ENCODE measurements at regions not wholly inside any gene's neighbourhood (a gene's known extent, or its start where the extent isn't known, plus 50 kb on each side); places are given as distances from the start of the nearest gene placed in this dataset.
A peak's percentile ranks its signal among the peaks of the same experiment; 100 is the strongest.
"Not testable (repeated sequence)": the region's sequence is repeated elsewhere in the genome, so short reads cannot be mapped to it uniquely, and the experiment has no call there.

GRCh38 chr7:66413379-66414114 lies 208.4 kb downstream of the TPST1 start:
- DNase-seq, result peak in 55 of 56 donors; percentile 31 to 92 (median 82)

GRCh38 chr7:66415659-66416265 lies 210.6 kb downstream of the TPST1 start:
- DNase-seq, result no peak

- DNase-seq, result no peak
Measured at GRCh38 chr7:66418537-66418936, 210.1 kb upstream of the KCTD7 start.

- DNase-seq, result no peak
Measured at GRCh38 chr7:66419210-66419609, 209.5 kb upstream of the KCTD7 start.

GRCh38 chr7:66421830-66422475 lies 206.7 kb upstream of the KCTD7 start:
- DNase-seq, result no peak

GRCh38 chr7:66423729-66424128 lies 205.0 kb upstream of the KCTD7 start:
- DNase-seq, result no peak

- no peak for DNase-seq
Measured at GRCh38 chr7:66426332-66426731, 202.3 kb upstream of the KCTD7 start.

GRCh38 chr7:66426996-66427395 lies 201.7 kb upstream of the KCTD7 start:
- DNase-seq, result no peak

- no peak for DNase-seq
Measured at GRCh38 chr7:66427956-66428355, 200.7 kb upstream of the KCTD7 start.

- DNase-seq, result no peak
Measured at GRCh38 chr7:66429498-66430163, 199.1 kb upstream of the KCTD7 start.

- no peak for DNase-seq
Measured at GRCh38 chr7:66430164-66430545, 198.5 kb upstream of the KCTD7 start.

GRCh38 chr7:66438703-66439405 lies 189.8 kb upstream of the KCTD7 start:
- DNase-seq, result not testable (repeated sequence)

GRCh38 chr7:66442385-66442784 lies 186.3 kb upstream of the KCTD7 start:
- DNase-seq, result no peak

- no peak for DNase-seq
Measured at GRCh38 chr7:66443946-66444345, 184.7 kb upstream of the KCTD7 start.

GRCh38 chr7:66447007-66447406 lies 181.7 kb upstream of the KCTD7 start:
- not testable (repeated sequence) for DNase-seq

- DNase-seq, result not testable (repeated sequence)
Measured at GRCh38 chr7:66450814-66451213, 177.9 kb upstream of the KCTD7 start.

GRCh38 chr7:66451713-66452112 lies 177.0 kb upstream of the KCTD7 start:
- not testable (repeated sequence) for DNase-seq

GRCh38 chr7:66452165-66452564 lies 176.5 kb upstream of the KCTD7 start:
- DNase-seq, result no peak

GRCh38 chr7:66453340-66453739 lies 175.3 kb upstream of the KCTD7 start:
- DNase-seq, result peak in 6 of 56 donors; percentile 1 to 10 (median 2)

GRCh38 chr7:66454600-66455225 lies 174.0 kb upstream of the KCTD7 start:
- no peak for DNase-seq

GRCh38 chr7:66455432-66455831 lies 173.2 kb upstream of the KCTD7 start:
- not testable (repeated sequence) for DNase-seq
